Upper lobe of left lung (tissue), 6 donors: ENCODE measurements at regions not wholly inside any gene's neighbourhood (a gene's known extent, or its start where the extent isn't known, plus 50 kb on each side); places are given as distances from the start of the nearest gene placed in this dataset.

Source experiments
- ATAC-seq, 2 donors: fragments of 200-7000 bp; cut with Tn5 transposase; one replicate each; pipeline ENCODE4 v1.9.1; 2022; ENCODE audit warnings: mild to moderate bottlenecking in 2 of 2, moderate library complexity in 2 of 2; ENCODE audit not compliant: low FRiP score in 2 of 2
- DNase-seq, 2 donors: peaks; one replicate each; pipeline ENCODE4 v3.0.0-alpha.2; 2019 to 2020
- H3K27ac ChIP-seq, 4 donors: fragments of 200-600 bp; sonication (generic); one replicate each; pipeline ENCODE4 v1.5.1; 2016 to 2019
- H3K27me3 ChIP-seq, 4 donors: fragments of 200-600 bp; sonication (generic); one replicate each; pipeline ENCODE4 v1.5.1; 2017 to 2019
- H3K36me3 ChIP-seq, 4 donors: fragments of 200-600 bp; sonication (generic); one replicate each; pipeline ENCODE4 v1.5.1; 2016 to 2019
- H3K4me1 ChIP-seq, 4 donors: fragments of 200-600 bp; sonication (generic); one replicate each; pipeline ENCODE4 v1.5.1; 2018 to 2019
- H3K4me3 ChIP-seq, 4 donors: fragments of 200-600 bp; sonication (generic); one replicate each; pipeline ENCODE4 v1.5.1; 2017 to 2019; ENCODE audit warnings: mild to moderate bottlenecking in 2 of 4, moderate library complexity in 1 of 4
- H3K9me3 ChIP-seq, 4 donors: fragments of 200-600 bp; sonication (generic); one replicate each; pipeline ENCODE4 v1.5.1; 2018 to 2019
- EP300 ChIP-seq, 4 donors: sonication (generic); formaldehyde crosslinking; IDR thresholded peaks; one replicate each; pipeline ENCODE4 v1.5.1; 2017; ENCODE audit warnings: antibody characterized with exemption in 4 of 4, control low read depth in 2 of 4
- POLR2A ChIP-seq, 4 donors: fragments of 450-650 bp; IDR thresholded peaks; one replicate each; pipeline ENCODE4 v1.5.1; 2016 to 2017; ENCODE audit warnings: antibody characterized with exemption in 4 of 4, mild to moderate bottlenecking in 2 of 4
- POLR2AphosphoS5 ChIP-seq, 2 donors: sonication (generic); formaldehyde crosslinking; IDR thresholded peaks; one replicate each; pipeline ENCODE4 v1.5.1; 2017; ENCODE audit warnings: antibody characterized with exemption in 2 of 2
- WGBS, 2 donors: methylation state at CpG; one replicate each; pipeline ENCODE4 v1.1.5; 2017 to 2018; 5-methylcytosine and 5-hydroxymethylcytosine counted together
- TF ChIP-seq, protein P1 (sequence below), 6 experiments: fragments of 450-650 bp in 4 of 6; fragments of 200-600 bp in 2 of 6; sonication (generic) in 2 of 6; IDR thresholded peaks; one replicate each; pipeline ENCODE4 v1.5.1; 2016 to 2019; ENCODE audit warnings: antibody characterized with exemption in 6 of 6
- donor health status: DM: no; HTN: no; CAD: no; lungs with moderate emphysema.
- donor health status: DM: no; HTN: yes; CAD: no; lungs with severe emphysema.

- peak in 1 of 2 donors; percentile 54 for DNase-seq
- WGBS, 2 donors: 64% methylated on average over 3 of the region's 3 CpGs
- Histone ChIP-seq H3K4me1 (peaks cover 0 to 6% (median 2%) of the 10 kb centered on the region in 4 donors), H3K9me3 (peaks cover 0 to 4% (median 0%) of the 10 kb centered on the region in 4 donors), H3K27me3 (no peaks in the 10 kb centered on the region), H3K4me3 (no peak overlapping the region), H3K36me3 (no peaks in the 10 kb centered on the region), H3K27ac (no peak overlapping the region)
- no peak for TF ChIP-seq POLR2A (IDR thresholded peaks at IDR 0.05)
- TF ChIP-seq, protein P1, sequence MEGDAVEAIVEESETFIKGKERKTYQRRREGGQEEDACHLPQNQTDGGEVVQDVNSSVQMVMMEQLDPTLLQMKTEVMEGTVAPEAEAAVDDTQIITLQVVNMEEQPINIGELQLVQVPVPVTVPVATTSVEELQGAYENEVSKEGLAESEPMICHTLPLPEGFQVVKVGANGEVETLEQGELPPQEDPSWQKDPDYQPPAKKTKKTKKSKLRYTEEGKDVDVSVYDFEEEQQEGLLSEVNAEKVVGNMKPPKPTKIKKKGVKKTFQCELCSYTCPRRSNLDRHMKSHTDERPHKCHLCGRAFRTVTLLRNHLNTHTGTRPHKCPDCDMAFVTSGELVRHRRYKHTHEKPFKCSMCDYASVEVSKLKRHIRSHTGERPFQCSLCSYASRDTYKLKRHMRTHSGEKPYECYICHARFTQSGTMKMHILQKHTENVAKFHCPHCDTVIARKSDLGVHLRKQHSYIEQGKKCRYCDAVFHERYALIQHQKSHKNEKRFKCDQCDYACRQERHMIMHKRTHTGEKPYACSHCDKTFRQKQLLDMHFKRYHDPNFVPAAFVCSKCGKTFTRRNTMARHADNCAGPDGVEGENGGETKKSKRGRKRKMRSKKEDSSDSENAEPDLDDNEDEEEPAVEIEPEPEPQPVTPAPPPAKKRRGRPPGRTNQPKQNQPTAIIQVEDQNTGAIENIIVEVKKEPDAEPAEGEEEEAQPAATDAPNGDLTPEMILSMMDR (IDR thresholded peaks at IDR 0.05): no peak
- no peak for TF ChIP-seq EP300 (IDR thresholded peaks at IDR 0.05)
- no peak for TF ChIP-seq POLR2AphosphoS5 (IDR thresholded peaks at IDR 0.05)
- ATAC-seq: no peak
Observed at GRCh38 chr3:185311991-185312390, 50.9 kb upstream of the MAP3K13 start.
